ENCODE measurements at regions not wholly inside any gene's neighbourhood (a gene's known extent, or its start where the extent isn't known, plus 50 kb on each side); places are given as distances from the start of the nearest gene placed in this dataset.

- H3K27ac Mint-ChIP-seq, result no peak overlapping the region
- TF ChIP-seq, protein P1, sequence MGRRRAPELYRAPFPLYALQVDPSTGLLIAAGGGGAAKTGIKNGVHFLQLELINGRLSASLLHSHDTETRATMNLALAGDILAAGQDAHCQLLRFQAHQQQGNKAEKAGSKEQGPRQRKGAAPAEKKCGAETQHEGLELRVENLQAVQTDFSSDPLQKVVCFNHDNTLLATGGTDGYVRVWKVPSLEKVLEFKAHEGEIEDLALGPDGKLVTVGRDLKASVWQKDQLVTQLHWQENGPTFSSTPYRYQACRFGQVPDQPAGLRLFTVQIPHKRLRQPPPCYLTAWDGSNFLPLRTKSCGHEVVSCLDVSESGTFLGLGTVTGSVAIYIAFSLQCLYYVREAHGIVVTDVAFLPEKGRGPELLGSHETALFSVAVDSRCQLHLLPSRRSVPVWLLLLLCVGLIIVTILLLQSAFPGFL (CRISPR knock-in tag; IDR thresholded peaks at IDR 0.05; ENCODE audit: borderline replicate concordance), result no peak
- TF ChIP-seq FOXP4 (CRISPR knock-in tag; IDR thresholded peaks at IDR 0.05) (no peak), HMGA2 (CRISPR knock-in tag; IDR thresholded peaks at IDR 0.05) (no peak), ZNF532 (CRISPR knock-in tag; IDR thresholded peaks at IDR 0.05; ENCODE audit: borderline replicate concordance) (no peak), ZNF396 (CRISPR knock-in tag; IDR thresholded peaks at IDR 0.05; ENCODE audit: borderline replicate concordance) (no peak)
- TF ChIP-seq, protein P2, sequence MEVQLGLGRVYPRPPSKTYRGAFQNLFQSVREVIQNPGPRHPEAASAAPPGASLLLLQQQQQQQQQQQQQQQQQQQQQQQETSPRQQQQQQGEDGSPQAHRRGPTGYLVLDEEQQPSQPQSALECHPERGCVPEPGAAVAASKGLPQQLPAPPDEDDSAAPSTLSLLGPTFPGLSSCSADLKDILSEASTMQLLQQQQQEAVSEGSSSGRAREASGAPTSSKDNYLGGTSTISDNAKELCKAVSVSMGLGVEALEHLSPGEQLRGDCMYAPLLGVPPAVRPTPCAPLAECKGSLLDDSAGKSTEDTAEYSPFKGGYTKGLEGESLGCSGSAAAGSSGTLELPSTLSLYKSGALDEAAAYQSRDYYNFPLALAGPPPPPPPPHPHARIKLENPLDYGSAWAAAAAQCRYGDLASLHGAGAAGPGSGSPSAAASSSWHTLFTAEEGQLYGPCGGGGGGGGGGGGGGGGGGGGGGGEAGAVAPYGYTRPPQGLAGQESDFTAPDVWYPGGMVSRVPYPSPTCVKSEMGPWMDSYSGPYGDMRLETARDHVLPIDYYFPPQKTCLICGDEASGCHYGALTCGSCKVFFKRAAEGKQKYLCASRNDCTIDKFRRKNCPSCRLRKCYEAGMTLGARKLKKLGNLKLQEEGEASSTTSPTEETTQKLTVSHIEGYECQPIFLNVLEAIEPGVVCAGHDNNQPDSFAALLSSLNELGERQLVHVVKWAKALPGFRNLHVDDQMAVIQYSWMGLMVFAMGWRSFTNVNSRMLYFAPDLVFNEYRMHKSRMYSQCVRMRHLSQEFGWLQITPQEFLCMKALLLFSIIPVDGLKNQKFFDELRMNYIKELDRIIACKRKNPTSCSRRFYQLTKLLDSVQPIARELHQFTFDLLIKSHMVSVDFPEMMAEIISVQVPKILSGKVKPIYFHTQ (CRISPR knock-in tag; IDR thresholded peaks at IDR 0.05), result no peak
- ATAC-seq, result no peak
- ChIA-PET POLR2A (no interaction called here), CTCF (no interaction called here)
- DNase-seq (ENCODE audit: low spot score), result no peak
- no peak overlapping the region for H3K4me3 Mint-ChIP-seq
- no peaks in the 10 kb centered on the region for H3K4me1 Mint-ChIP-seq
- H3K9me3 Mint-ChIP-seq, result no peaks in the 10 kb centered on the region
- H3K36me3 Mint-ChIP-seq, result no peaks in the 10 kb centered on the region
- H3K27me3 Mint-ChIP-seq (ENCODE audit: low read depth), result no peaks in the 10 kb centered on the region
Measured at GRCh38 chr7:91671245-91671644, 209.3 kb downstream of the MTERF1 start.

DNA sequence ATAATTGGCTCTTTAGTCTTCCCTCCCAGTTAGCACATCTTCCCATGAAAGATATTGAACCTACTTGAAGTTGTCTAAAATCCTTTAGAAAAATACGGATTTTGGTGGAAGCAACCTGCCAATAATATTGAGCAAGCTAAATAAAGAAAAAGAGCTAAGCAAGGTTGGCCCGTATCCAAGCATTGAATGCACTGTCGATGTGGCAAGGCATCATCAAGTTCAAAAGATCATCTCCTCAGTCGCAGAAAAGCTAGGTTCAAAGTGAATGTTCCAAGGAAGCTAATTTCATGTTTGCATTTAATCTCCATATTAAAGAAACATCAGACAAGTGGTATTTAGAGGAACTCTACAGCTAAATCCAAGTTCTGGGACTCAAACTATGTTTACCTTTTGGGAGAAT lies 206.0 kb downstream of the MTERF1 start:
- H3K27ac Mint-ChIP-seq, result no peak overlapping the region
- CTCF ChIA-PET, result no interaction called here

More for the DNA sequence above, 206.0 kb downstream of the MTERF1 start:
- Mint-ChIP-seq H3K27me3 (ENCODE audit: low read depth) (no peaks in the 10 kb centered on the region), H3K4me3 (no peak overlapping the region), H3K4me1 (no peaks in the 10 kb centered on the region), H3K36me3 (peaks cover 2% of the 10 kb centered on the region; the same call in 1 of the 2 replicates), H3K9me3 (peaks cover 22% of the 10 kb centered on the region)
- DNase-seq (ENCODE audit: low spot score), result no peak
- POLR2A ChIA-PET, result no interaction called here
- no peak for ATAC-seq
- TF ChIP-seq NFATC4 (CRISPR knock-in tag; IDR thresholded peaks at IDR 0.05) (no peak), E2F1 (CRISPR knock-in tag; IDR thresholded peaks at IDR 0.05) (no peak), TCF7 (CRISPR knock-in tag; IDR thresholded peaks at IDR 0.05; ENCODE audit: low read depth) (no peak), NR2C2 (CRISPR knock-in tag; IDR thresholded peaks at IDR 0.05) (no peak), JUN (CRISPR knock-in tag; IDR thresholded peaks at IDR 0.05) (no peak), JAZF1 (CRISPR knock-in tag; IDR thresholded peaks at IDR 0.05) (no peak), TP53 (CRISPR knock-in tag; IDR thresholded peaks at IDR 0.05) (no peak), CREM (CRISPR knock-in tag; IDR thresholded peaks at IDR 0.05) (no peak)
- TF ChIP-seq, protein P3, sequence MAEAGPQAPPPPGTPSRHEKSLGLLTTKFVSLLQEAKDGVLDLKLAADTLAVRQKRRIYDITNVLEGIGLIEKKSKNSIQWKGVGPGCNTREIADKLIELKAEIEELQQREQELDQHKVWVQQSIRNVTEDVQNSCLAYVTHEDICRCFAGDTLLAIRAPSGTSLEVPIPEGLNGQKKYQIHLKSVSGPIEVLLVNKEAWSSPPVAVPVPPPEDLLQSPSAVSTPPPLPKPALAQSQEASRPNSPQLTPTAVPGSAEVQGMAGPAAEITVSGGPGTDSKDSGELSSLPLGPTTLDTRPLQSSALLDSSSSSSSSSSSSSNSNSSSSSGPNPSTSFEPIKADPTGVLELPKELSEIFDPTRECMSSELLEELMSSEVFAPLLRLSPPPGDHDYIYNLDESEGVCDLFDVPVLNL (CRISPR knock-in tag; IDR thresholded peaks at IDR 0.05; ENCODE audit: borderline replicate concordance, low read depth), result no peak
